ENCODE measurements at regions not wholly inside any gene's neighbourhood (a gene's known extent, or its start where the extent isn't known, plus 50 kb on each side); places are given as distances from the start of the nearest gene placed in this dataset.

DNA sequence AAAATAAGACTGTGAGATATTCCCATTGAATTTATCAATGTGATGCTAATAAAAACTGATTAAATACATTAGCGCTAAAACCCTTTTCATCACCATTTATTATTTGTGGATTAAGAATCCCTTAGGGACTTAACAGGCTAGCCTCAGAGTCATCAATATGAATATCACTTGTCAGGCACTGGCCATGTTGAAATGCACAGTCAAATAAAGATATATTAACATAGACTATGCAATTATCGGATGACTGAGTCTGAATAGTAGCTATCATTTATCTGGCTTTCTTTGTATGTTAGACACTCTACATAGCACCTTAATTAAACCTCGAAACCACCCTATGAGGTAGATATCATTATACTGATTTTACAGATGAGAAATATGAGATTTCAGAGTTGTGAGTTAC lies 213.6 kb downstream of the RDH14 start:
- Histone ChIP-seq H3K27me3 (replicated peaks; ENCODE audit: control insufficient read depth, insufficient read depth, low read length) (no peaks in the 10 kb centered on the region), H3K9ac (ENCODE audit: low read length) (no peak overlapping the region), H3K9me3 (ENCODE audit: control insufficient read depth, low read length) (peaks cover 2% of the 10 kb centered on the region), H3K4me3 (ENCODE audit: low read length) (no peak overlapping the region), H3K36me3 (ENCODE audit: control insufficient read depth, insufficient read depth, low read length, severe bottlenecking) (no peaks in the 10 kb centered on the region), H3K4me1 (ENCODE audit: control insufficient read depth, insufficient read depth, low read length) (no peaks in the 10 kb centered on the region)
- DNase-seq (ENCODE audit: low read depth): no peak

DNA sequence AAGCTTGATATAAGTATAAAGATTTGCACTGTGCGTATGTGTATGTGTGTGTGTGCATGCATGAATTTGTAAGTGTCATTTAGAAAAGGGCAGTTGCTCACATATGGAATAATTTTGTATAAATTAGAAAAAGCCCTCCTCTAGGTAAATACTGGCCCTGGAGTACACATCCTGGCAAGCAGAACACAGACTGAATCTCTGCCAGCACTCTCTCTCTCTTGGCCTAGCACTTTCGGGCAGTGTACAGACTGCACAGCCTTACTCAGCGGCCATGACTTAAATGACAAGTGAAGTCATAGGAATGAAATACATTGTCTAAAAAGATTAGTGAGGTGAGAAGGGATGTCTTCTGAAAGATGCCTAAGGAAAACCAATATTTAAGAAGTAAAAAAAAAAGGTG lies 214.1 kb downstream of the RDH14 start:
- Histone ChIP-seq H3K4me3 (ENCODE audit: low read length) (no peak overlapping the region), H3K9me3 (ENCODE audit: control insufficient read depth, low read length) (peaks cover 4% of the 10 kb centered on the region), H3K4me1 (ENCODE audit: control insufficient read depth, insufficient read depth, low read length) (no peaks in the 10 kb centered on the region), H3K9ac (ENCODE audit: low read length) (no peak overlapping the region), H3K27me3 (replicated peaks; ENCODE audit: control insufficient read depth, insufficient read depth, low read length) (no peaks in the 10 kb centered on the region), H3K36me3 (ENCODE audit: control insufficient read depth, insufficient read depth, low read length, severe bottlenecking) (no peaks in the 10 kb centered on the region)
- no peak for DNase-seq (ENCODE audit: low read depth)

DNA sequence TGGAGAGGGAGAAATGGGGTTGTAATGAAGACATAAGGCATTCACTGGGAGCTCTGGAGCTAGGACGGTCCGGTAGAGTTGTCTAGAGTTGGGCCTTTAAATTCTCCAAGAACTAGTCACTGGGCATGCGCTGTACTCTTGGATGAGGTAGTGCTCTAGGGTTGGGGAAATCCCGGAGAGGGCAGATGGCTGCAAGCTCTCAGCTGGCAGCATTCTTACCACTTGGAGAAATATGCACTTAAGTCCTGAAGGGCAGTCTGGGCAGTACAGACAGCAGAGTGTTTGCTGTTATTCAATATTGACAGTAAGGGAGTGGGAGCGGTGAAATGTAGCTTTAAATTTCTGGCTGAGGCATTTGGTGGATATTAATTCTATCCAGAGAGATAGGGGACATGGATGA lies 214.6 kb downstream of the RDH14 start:
- Histone ChIP-seq H3K9me3 (ENCODE audit: control insufficient read depth, low read length) (peaks cover 4% of the 10 kb centered on the region), H3K4me1 (ENCODE audit: control insufficient read depth, insufficient read depth, low read length) (no peaks in the 10 kb centered on the region), H3K9ac (ENCODE audit: low read length) (no peak overlapping the region), H3K36me3 (ENCODE audit: control insufficient read depth, insufficient read depth, low read length, severe bottlenecking) (no peaks in the 10 kb centered on the region), H3K4me3 (ENCODE audit: low read length) (no peak overlapping the region), H3K27me3 (replicated peaks; ENCODE audit: control insufficient read depth, insufficient read depth, low read length) (no peaks in the 10 kb centered on the region)
- DNase-seq (ENCODE audit: low read depth): peak; percentile 28

DNA sequence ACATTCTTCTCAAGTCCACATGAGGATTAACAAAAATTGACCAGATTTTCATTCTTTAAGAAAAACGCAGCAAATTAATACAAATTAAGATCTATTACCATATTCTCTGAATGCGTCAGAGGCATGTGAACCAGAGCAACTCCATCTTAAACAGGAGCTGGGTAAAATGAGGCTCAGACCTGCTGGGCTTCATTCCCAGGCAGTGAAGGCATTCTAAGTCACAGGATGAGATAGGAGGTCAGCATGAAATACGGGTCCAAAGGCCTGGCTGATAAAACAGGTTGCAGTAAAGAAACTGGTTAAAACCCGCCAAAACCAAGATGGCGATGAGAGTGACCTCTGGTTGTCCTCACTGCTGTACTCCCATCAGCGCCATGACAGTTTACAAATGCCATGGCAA lies 217.6 kb downstream of the RDH14 start:
- Histone ChIP-seq H3K27me3 (replicated peaks; ENCODE audit: control insufficient read depth, insufficient read depth, low read length) (no peaks in the 10 kb centered on the region), H3K36me3 (ENCODE audit: control insufficient read depth, insufficient read depth, low read length, severe bottlenecking) (no peaks in the 10 kb centered on the region), H3K9ac (ENCODE audit: low read length) (no peak overlapping the region), H3K4me1 (ENCODE audit: control insufficient read depth, insufficient read depth, low read length) (no peaks in the 10 kb centered on the region), H3K9me3 (ENCODE audit: control insufficient read depth, low read length) (peaks cover 4% of the 10 kb centered on the region), H3K4me3 (ENCODE audit: low read length) (no peak overlapping the region)
- DNase-seq (ENCODE audit: low read depth): no peak

DNA sequence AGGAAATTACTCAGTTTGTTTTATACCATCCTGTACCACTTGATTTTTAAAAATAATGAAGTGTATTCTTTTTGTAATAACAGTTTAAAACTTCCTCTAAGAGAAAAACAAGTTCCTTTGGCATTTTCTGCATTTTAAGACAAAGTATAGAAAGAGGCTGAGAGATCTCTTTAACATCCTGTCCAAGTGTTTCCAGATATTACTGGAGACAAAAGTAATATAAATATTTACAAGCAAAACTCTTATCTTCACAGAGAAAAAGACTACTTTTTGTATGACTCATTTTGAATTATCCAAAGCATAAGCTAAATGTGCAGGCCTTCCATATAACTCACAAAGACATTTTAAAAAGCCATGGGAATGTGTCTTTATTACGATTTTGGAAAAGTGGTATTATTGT lies 221.1 kb downstream of the RDH14 start:
- H3K4me3 ChIP-seq (ENCODE audit: low read length): no peak overlapping the region
- H3K9me3 ChIP-seq (ENCODE audit: control insufficient read depth, low read length): peaks cover 4% of the 10 kb centered on the region
- DNase-seq (ENCODE audit: low read depth): peak; percentile 27
- H3K9ac ChIP-seq (ENCODE audit: low read length): no peak overlapping the region
- H3K4me1 ChIP-seq (ENCODE audit: control insufficient read depth, insufficient read depth, low read length): no peaks in the 10 kb centered on the region
- peaks cover 5% of the 10 kb centered on the region for H3K27me3 ChIP-seq (replicated peaks; ENCODE audit: control insufficient read depth, insufficient read depth, low read length)
- no peaks in the 10 kb centered on the region for H3K36me3 ChIP-seq (ENCODE audit: control insufficient read depth, insufficient read depth, low read length, severe bottlenecking)

DNA sequence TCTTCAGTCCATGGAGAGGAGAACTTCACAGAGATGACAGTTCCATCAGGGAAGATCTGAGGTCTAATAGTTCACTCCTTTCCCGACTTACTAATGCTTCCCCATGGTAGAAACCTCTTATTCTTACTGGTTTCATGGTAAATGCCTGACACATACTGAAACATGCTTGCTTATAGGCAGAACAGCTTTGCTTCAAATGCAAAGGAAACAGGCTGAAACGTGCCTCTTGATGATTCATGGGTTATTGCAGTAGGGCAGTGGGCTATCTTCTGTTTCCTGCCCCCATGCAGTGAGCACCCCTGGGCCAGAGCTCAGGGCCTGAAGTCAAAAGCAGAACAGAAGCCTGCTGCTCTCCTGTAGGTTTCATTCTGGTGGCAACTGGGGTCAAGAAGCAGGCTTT lies 223.5 kb downstream of the RDH14 start:
- H3K36me3 ChIP-seq (ENCODE audit: control insufficient read depth, insufficient read depth, low read length, severe bottlenecking): no peaks in the 10 kb centered on the region
- peaks cover 3% of the 10 kb centered on the region for H3K9me3 ChIP-seq (ENCODE audit: control insufficient read depth, low read length)
- H3K9ac ChIP-seq (ENCODE audit: low read length): no peak overlapping the region
- H3K27me3 ChIP-seq (replicated peaks; ENCODE audit: control insufficient read depth, insufficient read depth, low read length): peaks cover 5% of the 10 kb centered on the region
- H3K4me1 ChIP-seq (ENCODE audit: control insufficient read depth, insufficient read depth, low read length): no peaks in the 10 kb centered on the region
- no peak overlapping the region for H3K4me3 ChIP-seq (ENCODE audit: low read length)
- DNase-seq (ENCODE audit: low read depth): no peak

DNA sequence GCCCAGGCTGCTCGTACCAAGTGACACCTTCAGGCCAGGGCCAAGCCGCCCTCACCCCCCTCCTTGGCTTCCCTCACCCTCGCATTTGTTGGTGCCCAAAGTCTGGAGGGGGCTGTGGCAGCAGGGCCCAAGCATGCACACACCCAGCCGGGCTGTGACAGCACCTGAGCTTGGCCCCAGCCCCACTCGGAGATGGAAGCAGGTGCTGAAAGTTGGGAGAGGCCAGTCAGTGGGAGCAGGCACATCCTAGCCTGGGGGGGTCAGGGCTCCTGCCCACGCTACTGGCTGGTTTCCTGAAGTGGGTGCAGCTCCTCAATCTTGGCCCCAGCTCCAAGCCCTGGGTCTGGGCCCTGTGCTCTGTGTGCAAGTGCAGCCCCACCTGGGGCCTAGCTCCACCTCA lies 228.0 kb downstream of the RDH14 start:
- Histone ChIP-seq H3K9me3 (ENCODE audit: control insufficient read depth, low read length) (no peaks in the 10 kb centered on the region), H3K36me3 (ENCODE audit: control insufficient read depth, insufficient read depth, low read length, severe bottlenecking) (no peaks in the 10 kb centered on the region), H3K4me3 (ENCODE audit: low read length) (no peak overlapping the region), H3K4me1 (ENCODE audit: control insufficient read depth, insufficient read depth, low read length) (no peaks in the 10 kb centered on the region), H3K9ac (ENCODE audit: low read length) (no peak overlapping the region), H3K27me3 (replicated peaks; ENCODE audit: control insufficient read depth, insufficient read depth, low read length) (peaks cover 9% of the 10 kb centered on the region)
- DNase-seq (ENCODE audit: low read depth): no peak

DNA sequence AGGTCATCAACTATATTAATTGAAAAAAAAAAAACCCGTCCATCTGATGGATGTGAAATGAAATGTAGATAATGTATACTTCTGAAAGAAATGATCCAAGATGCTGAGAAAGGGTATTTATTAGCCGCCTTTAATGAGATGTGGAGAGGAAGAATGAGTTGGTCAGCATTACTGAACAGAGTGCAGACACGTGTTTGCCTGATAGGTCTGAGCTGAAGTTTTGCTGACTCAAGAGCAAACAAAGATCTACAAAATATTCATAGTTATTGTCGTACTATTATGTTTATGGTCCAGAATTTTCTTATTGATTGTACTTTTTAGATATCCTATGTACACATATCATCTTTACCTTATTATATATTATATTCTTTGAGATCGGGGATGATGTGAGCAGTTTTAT lies 235.3 kb downstream of the RDH14 start:
- H3K9ac ChIP-seq (ENCODE audit: low read length): no peak overlapping the region
- H3K4me3 ChIP-seq (ENCODE audit: low read length): no peak overlapping the region
- no peaks in the 10 kb centered on the region for H3K27me3 ChIP-seq (replicated peaks; ENCODE audit: control insufficient read depth, insufficient read depth, low read length)
- H3K4me1 ChIP-seq (ENCODE audit: control insufficient read depth, insufficient read depth, low read length): no peaks in the 10 kb centered on the region
- H3K36me3 ChIP-seq (ENCODE audit: control insufficient read depth, insufficient read depth, low read length, severe bottlenecking): no peaks in the 10 kb centered on the region
- no peak for DNase-seq (ENCODE audit: low read depth)
- no peaks in the 10 kb centered on the region for H3K9me3 ChIP-seq (ENCODE audit: control insufficient read depth, low read length)

DNA sequence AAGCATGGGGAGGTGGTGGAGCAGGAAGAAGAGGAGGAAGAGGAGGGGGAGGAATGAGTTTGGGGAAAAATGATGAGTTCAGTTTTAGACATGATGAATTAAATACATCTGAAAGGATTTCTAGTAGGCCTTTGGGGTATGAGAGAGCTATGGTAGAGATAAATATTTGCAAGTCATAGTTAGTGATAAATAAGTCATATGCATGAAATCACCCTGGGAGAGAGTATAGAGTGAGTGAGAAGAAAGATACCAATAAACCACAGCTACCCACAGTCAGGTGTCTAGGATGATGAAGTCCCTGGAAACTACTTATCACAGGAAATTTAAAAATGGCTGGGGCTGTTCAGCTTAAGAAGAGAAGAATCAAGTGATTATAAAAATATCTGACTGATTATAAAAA lies 240.5 kb downstream of the RDH14 start:
- H3K4me3 ChIP-seq (ENCODE audit: low read length): no peak overlapping the region
- no peaks in the 10 kb centered on the region for H3K27me3 ChIP-seq (replicated peaks; ENCODE audit: control insufficient read depth, insufficient read depth, low read length)
- no peaks in the 10 kb centered on the region for H3K9me3 ChIP-seq (ENCODE audit: control insufficient read depth, low read length)
- H3K36me3 ChIP-seq (ENCODE audit: control insufficient read depth, insufficient read depth, low read length, severe bottlenecking): no peaks in the 10 kb centered on the region
- H3K9ac ChIP-seq (ENCODE audit: low read length): no peak overlapping the region
- DNase-seq (ENCODE audit: low read depth): no peak
- no peaks in the 10 kb centered on the region for H3K4me1 ChIP-seq (ENCODE audit: control insufficient read depth, insufficient read depth, low read length)

DNA sequence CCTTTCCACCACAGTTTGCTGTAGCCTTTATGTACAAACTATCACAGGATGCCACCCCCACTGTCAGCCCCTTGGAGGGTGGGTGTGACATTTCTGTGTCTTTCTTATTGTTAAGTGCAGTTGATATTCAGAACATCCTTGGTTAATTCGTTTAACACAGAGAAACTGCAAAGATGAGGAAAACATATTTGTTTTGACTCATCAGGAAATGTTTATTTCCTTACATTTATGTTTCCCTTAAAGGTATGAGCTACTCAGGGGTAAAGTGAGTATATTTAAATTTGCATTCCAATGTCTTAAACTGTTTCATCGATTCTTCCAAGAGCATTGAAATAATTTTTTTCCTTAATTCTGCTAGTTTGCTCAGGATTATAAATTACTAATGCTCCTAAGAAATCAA lies 243.4 kb downstream of the RDH14 start:
- Histone ChIP-seq H3K4me1 (ENCODE audit: control insufficient read depth, insufficient read depth, low read length) (no peaks in the 10 kb centered on the region), H3K27me3 (replicated peaks; ENCODE audit: control insufficient read depth, insufficient read depth, low read length) (no peaks in the 10 kb centered on the region), H3K9me3 (ENCODE audit: control insufficient read depth, low read length) (no peaks in the 10 kb centered on the region), H3K9ac (ENCODE audit: low read length) (no peak overlapping the region), H3K4me3 (ENCODE audit: low read length) (no peak overlapping the region), H3K36me3 (ENCODE audit: control insufficient read depth, insufficient read depth, low read length, severe bottlenecking) (no peaks in the 10 kb centered on the region)
- no peak for DNase-seq (ENCODE audit: low read depth)

DNA sequence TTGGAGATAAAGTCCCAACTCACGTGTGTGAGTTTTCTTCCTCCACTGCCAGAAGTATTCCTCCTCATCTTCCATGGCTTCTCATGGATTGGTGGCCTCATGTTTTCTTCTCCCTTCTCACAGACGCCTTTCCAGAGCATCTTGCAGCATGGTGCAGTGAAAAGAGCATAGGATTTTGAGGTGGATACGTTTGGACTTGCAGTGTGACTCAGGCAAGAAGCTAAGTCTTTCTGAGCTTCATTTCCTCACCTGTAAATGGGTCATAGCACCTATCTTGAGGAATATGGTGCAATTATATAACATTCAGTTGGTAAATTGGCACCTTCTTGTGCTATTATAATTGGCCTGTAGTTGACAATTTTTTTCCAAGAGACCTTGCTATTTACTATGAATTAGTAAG lies 247.6 kb downstream of the RDH14 start:
- Histone ChIP-seq H3K4me3 (ENCODE audit: low read length) (no peak overlapping the region), H3K27me3 (replicated peaks; ENCODE audit: control insufficient read depth, insufficient read depth, low read length) (no peaks in the 10 kb centered on the region), H3K9ac (ENCODE audit: low read length) (no peak overlapping the region), H3K9me3 (ENCODE audit: control insufficient read depth, low read length) (no peaks in the 10 kb centered on the region), H3K4me1 (ENCODE audit: control insufficient read depth, insufficient read depth, low read length) (no peaks in the 10 kb centered on the region), H3K36me3 (ENCODE audit: control insufficient read depth, insufficient read depth, low read length, severe bottlenecking) (no peaks in the 10 kb centered on the region)
- no peak for DNase-seq (ENCODE audit: low read depth)

DNA sequence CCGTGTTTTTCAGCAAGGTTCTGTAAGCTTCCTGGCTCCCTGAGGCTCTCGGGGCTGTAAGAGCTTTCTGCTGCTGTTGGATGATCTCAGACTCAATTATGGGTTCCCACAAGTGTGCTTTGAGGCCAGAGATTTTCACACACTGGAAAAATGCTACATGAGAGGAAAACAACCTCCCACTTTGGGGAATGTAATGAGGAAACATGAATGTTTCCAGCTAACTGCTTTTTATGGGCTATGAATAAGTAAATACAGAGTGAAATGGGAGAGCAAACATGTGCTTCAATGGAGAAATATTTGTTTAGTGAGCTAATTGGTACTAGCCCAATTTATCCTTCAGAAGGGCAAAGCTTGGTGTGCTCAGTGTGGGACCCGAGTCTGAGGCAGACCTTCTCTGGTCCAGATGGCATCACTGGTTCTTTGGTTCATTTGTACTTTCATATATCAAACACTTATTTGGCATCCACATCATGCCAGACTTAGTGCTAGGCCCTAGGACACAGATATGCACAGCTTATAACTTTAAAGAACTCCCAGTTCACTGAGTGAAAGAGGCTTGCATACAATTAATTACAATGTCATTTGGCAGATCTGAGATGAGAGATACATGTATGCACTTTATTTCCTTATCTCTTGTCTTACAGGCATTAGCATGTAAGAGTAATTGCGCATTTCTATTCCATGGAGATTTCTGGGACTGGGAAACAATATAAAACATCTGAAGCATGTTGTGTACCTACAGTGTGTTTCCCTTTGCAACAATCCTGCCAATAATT lies 248.8 kb downstream of the RDH14 start:
- Histone ChIP-seq H3K4me3 (ENCODE audit: low read length) (no peak overlapping the region), H3K27me3 (replicated peaks; ENCODE audit: control insufficient read depth, insufficient read depth, low read length) (no peaks in the 10 kb centered on the region), H3K9ac (ENCODE audit: low read length) (no peak overlapping the region), H3K36me3 (ENCODE audit: control insufficient read depth, insufficient read depth, low read length, severe bottlenecking) (no peaks in the 10 kb centered on the region), H3K4me1 (ENCODE audit: control insufficient read depth, insufficient read depth, low read length) (no peaks in the 10 kb centered on the region), H3K9me3 (ENCODE audit: control insufficient read depth, low read length) (no peaks in the 10 kb centered on the region)
- DNase-seq (ENCODE audit: low read depth): peak; percentile 54
